HG02588 (cell line): ENCODE measurements at regions not wholly inside any gene's neighbourhood (a gene's known extent, or its start where the extent isn't known, plus 50 kb on each side); places are given as distances from the start of the nearest gene placed in this dataset.
"Not testable (repeated sequence)": the region's sequence is repeated elsewhere in the genome, so short reads cannot be mapped to it uniquely, and the experiment has no call there.

Experiments
- ATAC-seq: cut with Tn5 transposase; IDR thresholded peaks from one replicate; pipeline ENCODE4 v1.9.1; 2021; ENCODE audit warnings: mild to moderate bottlenecking, moderate library complexity; ENCODE audit not compliant: unreplicated experiment

DNA sequence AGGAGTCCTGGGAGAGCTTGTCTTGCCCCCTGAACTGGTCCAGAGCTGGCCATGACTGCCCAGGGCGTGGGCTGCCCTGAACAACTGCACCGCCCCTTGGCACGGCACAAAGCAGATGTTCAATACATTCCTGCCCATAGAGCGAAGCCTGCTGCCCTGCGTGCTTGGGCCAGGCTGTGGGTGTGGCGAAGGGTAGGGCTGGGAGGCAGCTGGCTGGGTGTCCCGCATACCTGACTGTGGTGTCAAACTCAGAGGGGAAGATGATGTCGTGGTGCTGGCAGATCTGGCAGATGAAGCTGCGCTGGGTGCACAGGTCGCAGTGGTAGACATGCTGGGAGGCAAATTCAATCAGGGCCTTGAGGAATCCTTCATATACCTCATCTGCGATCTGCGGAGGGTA lies 124.2 kb upstream of the SMURF2 start:
- ATAC-seq: no peak

GRCh38 chr17:64785011-64785421 lies 122.9 kb upstream of the SMURF2 start:
- ATAC-seq: no peak

DNA sequence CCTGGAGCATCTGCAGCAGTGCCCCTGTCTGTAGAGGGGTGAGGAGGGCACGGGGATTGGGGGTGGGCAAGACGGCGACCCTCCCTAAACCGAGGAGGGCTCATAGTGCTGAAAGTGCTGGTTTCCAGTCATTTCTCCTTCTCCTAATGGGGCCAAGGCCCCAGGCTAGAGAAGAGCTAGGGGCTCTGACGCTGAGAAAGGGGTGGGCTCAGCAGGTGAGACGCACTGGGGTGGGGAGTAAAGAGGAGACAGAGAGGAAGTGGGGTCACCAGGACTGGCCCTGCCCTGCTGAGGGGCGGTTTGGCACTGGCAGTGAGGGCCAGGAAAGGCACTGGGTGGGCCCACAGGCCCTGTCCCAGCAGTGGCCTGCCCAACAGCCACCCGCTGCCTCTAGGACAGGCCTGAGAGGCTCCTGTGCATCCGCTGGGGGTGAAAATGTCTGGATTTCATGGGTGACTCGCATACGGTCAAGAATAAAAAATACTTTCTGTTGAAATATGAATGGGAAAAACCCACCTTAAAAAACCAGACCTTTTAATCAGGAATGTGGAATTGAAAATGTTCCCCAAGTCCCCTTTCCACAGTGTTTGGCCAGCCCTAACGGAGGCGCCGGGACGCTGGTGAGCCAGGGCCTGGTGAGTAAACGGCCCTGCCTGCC lies 122.4 kb upstream of the SMURF2 start:
- ATAC-seq: no peak

DNA sequence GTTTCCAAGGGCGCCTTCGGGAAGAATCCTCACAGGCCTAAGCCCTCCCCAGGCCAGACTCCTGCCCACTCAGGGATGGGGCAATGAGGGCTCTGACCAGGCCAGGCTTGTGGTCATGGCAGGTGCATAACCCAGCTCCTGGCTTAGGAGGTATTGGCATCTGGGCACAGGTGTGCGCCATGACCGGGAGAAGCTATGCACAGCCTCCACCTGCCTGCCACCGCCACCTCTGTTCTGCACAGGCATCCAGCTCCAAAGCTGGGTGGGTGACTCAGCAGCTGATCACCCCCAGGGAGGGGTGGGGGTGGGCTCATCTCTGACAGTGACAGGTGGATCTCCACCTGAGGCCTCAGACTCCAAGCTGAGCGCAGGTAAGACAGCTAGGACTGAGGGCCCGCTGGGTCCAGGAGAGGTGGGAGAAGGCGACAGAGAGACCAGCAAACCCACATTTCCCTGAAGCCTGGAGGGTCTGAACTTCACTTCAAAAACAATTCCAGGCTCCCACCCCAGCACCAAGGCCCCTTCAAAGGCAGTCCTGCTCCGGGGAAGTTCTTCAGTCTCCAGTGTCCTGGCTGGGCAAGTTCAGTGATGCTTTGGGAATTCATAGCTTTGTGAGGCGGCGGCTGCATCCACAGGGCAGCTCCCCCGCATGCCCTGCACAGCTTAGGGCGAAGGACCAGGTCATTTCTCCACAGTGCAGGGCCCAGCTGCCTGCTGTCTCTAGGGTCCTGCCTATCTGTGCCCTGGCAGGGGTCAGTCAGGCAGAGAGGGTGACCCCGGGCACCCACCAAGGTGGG lies 121.6 kb upstream of the SMURF2 start:
- no peak for ATAC-seq

DNA sequence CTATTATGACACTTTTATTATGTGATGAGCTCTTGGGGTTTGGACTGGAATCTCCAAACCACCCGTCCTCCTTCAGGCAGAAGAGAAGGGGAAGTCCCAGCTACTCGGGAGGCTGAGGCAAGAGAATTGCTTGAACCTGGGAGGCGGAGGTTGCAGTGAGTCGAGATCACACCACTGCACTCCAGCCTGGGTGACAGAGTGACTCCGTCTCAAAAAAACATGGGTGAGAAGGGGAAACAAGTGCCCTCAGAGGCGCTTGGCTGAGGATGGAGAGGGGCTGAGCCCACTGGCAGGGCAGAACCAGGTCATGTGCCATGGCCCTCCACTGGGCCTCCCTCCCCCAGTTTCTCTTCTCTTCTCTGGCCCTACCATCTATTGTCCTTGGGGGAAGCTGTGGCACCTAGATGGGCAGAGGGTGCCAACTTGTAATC lies 120.9 kb upstream of the SMURF2 start:
- ATAC-seq: no peak

GRCh38 chr17:64781810-64782555 lies 119.9 kb upstream of the SMURF2 start:
- ATAC-seq: no peak

DNA sequence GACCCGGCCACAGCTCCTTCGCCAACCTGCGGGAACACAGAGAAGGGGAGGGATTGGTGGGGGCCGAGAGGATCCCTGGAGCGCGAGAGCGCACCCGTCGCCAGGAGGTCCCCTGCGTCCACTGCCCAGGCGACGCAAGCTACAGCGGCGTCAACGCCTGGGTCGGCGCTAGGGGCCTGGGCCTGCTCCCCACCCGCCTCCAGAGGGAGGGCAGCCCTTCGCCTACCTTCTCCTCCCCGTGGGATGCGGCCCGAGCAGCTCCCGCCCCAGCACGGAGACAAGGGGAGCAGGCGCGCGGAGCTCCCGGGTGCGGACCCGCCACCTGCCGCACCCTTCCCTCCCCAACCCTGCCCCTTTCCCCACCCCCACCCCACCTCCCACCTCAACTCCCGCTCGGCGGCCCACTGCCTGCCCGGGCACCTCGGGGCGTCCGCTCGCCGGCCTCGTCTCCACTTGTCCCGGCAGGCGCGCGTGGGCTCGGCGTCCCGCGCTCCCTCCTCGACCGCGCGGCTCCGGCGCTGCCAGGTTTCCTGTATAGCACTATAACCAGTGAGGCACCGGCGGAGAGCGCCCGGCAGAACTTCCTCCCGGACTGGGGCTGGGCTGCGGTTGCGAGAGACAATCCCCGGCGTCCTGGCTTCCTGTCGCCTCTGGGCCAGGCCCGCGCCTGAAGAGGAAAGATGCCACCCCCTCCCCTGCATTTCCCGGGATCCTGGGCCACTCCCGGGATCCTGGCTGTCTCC lies 119.1 kb upstream of the SMURF2 start:
- no peak for ATAC-seq

DNA sequence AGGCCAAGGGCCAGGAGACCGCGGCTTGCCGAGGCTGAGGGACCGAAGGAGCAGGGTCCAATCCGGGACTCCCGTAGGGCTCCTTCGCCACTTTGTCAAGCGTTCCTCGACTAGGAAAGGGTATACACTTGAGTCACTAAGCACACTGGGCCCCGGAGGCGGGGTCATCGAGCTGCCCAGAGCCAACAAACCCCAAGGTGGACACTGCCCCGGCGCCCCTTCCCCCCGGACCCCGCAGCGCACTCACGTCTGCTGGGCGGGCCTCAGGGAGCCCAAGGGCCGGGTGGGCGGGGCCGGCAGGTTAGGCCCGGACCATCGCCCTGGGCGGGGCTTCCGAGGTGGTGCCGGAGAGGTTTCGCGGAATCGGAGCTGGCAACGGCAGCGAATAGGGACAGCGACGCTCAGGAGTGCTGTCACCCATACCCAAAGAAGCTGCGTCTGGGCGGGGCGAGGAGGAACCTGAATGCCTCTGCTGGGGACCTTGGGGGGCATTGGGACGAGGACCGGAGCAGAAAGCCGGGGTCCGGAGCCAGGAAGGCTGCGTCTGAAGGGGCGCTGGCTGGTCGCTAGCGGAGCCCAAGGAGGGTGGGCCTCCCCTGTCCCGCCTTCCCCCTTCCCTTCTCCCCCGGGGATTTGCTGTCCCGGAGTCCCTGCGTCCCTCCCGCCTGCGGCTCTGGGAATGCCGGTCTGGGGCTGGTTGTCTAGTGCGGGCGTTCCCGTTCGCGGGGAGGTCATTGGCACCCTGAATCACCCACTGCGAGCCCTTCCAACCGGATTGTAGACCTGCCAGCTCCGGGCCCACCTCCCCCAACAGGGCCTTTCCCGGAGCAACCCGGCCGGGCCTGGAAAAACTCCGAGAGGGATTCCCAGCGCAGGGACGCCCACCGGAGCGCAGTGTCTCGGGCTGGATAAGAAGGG lies 118.2 kb upstream of the SMURF2 start:
- ATAC-seq: no peak

- no peak for ATAC-seq
Observed at GRCh38 chr17:64779376-64780095, 117.4 kb upstream of the SMURF2 start.

DNA sequence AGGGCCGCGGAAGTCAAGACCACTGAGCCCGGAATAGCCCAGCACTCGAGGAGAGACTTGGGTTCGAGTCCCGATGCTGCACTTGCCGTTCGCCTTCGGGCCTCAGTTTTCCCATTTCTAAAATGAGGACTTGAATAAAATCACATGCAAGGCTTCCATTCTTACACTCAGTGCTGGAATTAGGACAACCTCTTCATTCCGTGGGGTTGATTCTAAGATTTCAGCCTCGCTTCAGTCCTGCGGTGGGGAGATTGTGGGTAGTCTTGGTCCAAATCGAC lies 116.9 kb upstream of the SMURF2 start:
- not testable (repeated sequence) for ATAC-seq

DNA sequence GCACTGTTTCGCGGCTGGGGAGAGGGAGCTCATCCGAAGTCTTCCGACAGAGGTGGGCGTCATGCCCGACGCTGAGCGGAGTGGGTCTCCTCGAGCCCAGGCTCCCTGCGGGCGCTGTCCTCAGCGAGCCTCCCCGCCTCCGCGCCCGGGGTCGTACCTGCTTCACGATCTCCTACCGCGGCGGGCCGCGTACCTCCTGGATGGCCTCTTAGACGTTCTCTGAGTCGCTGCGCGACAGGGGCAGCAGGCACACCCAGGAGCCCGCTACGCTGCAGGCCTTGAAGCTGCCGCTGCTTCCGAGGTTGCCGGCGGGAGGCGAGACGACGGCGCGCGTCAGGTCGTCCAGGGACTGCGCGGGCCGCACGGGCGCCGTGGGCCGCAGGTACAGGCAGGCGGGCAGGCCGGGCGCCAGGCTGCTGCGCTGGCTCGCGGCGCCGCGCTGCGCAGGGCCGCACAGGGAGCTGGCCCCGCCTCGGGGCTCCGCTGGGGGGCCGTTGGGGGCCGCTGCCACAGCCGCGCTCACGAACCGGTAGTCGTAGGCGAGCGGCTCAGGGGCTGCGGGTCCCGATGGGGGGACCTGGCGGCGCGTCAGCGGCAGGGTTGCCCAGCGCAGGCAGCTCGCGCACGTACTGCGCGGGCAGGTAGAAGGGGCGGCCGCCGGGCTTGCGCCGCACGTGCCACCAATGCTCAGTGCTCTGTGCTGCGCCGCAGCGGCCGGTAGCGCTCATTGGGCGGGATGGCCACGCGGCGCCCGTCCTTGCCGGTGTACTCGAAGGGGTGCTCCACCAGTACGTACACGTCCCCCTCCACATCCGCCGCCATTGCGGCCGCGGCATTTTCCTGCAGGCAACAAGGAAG lies 116.4 kb upstream of the SMURF2 start:
- ATAC-seq: no peak

GRCh38 chr17:64777415-64778239 lies 115.5 kb upstream of the SMURF2 start:
- no peak for ATAC-seq

DNA sequence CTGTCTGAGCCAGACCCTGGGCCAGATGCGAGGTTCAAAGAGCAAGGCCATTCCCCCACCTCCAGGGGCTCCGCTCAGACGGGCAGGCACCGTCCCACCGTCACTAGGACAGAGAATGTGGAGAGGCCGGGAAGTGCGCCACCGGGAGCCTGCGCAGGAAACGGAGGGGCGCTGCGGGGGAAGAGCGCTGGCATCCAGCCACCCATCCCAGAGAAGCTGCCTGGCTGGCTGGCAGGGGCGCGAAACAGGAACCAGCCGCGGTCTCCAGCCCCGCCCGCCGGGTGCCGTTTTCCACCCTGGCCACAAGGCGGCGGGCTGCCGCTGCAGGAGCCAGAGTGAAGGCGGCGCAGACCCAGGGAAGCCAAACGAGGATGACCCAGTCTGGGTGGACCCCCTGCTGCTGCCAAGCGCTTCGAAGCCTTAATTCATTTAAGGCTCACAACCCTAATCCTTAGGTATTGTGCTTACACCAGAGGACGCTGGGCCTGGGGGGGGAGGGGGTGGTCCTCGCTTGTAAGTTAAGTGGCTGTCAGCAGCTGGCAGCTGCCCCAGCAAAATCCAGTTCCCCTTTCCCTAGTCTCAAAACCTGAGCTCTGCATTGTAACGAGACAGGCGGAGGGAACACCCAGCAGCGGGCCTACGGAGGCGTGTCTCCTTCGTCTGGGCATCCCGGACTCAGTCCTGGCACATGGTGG lies 114.8 kb upstream of the SMURF2 start:
- peak; percentile 42 for ATAC-seq

DNA sequence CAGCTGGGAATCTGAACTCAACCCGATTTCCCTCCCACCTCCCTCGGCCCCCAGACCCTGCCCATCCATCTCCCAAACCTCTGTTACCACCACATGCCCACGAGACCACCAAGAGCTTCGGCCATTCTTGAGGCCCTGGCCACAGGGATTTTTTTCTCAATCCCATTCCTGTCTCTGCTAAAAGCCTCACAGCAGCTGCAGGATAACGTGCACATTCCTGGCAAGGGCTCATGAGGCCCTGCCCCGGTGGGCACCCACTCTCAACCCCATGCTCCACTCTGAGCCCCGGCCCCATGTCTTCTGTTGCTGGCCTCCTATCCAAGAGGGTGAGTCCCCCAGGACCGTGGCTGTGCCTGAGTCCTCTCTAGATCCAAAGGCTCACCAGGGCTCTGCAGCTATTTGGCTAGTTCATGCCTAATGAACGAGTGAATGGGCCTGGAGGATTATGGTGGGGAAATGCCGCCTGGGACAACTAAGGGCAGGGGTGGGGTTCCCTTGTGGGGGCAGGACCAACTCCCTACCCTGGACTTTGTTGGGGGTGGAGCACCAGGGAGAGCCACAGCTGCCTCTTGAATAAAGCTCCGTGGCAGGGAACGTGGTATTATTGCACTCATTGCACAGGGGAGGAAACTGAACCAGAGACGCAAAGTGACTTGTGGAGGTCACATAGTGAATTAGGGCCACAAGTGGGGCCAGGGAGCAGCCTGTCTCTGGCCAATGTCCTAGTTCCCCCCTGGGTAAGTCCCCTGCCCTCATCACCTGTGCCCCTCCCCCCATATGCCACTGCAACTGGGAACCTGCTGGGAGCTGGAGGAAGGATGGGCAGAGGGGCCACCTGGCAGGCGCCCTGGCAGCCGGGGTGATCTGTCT lies 113.8 kb upstream of the SMURF2 start:
- ATAC-seq: no peak

GRCh38 chr17:64774888-64775540 lies 112.9 kb upstream of the SMURF2 start:
- ATAC-seq: no peak
